ENCODE measurements at regions not wholly inside any gene's neighbourhood (a gene's known extent, or its start where the extent isn't known, plus 50 kb on each side); places are given as distances from the start of the nearest gene placed in this dataset.
"Not testable (repeated sequence)": the region's sequence is repeated elsewhere in the genome, so short reads cannot be mapped to it uniquely, and the experiment has no call there.

DNA sequence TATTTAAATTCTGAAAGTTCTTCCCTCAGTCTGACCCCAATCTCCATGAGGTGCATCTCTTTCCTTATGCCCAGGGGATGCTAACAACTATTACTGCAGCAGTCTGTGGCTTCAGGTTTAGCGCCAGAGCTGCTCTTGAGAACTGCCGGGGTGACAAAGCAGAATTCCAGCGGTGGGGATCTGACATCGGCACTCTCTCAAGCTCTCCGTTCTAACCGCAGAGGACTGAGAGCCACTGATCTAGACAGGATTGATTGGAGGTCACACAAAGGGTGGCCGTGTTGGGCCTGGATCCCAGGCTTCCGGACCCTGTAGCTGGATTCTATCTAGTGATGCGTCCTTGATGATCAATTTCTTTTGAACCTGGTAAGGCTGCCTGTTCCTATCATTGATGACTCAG, 155.6 kb upstream of the TMEM132C start:
- TF ChIP-seq REST (IDR thresholded peaks at IDR 0.05; ENCODE audit: insufficient replicate concordance, low read depth) (no peak), POLR2AphosphoS5 (IDR thresholded peaks at IDR 0.05; ENCODE audit: low read depth) (no peak), GABPA (IDR thresholded peaks at IDR 0.05; ENCODE audit: low read depth) (no peak), SPI1 (IDR thresholded peaks at IDR 0.05; ENCODE audit: borderline replicate concordance, low read depth) (no peak)
- TF ChIP-seq, protein P1, sequence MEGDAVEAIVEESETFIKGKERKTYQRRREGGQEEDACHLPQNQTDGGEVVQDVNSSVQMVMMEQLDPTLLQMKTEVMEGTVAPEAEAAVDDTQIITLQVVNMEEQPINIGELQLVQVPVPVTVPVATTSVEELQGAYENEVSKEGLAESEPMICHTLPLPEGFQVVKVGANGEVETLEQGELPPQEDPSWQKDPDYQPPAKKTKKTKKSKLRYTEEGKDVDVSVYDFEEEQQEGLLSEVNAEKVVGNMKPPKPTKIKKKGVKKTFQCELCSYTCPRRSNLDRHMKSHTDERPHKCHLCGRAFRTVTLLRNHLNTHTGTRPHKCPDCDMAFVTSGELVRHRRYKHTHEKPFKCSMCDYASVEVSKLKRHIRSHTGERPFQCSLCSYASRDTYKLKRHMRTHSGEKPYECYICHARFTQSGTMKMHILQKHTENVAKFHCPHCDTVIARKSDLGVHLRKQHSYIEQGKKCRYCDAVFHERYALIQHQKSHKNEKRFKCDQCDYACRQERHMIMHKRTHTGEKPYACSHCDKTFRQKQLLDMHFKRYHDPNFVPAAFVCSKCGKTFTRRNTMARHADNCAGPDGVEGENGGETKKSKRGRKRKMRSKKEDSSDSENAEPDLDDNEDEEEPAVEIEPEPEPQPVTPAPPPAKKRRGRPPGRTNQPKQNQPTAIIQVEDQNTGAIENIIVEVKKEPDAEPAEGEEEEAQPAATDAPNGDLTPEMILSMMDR (IDR thresholded peaks at IDR 0.05; ENCODE audit: insufficient read depth, low read length), result no peak
- Histone ChIP-seq H3K27ac (replicated peaks) (no peak overlapping the region), H3K27me3 (ENCODE audit: insufficient read depth, poor library complexity, severe bottlenecking) (no peaks in the 10 kb centered on the region), H3K4me3 (replicated peaks; ENCODE audit: insufficient read depth, low read length) (no peak overlapping the region)
- DNase-seq (ENCODE audit: low read depth in 1 of 2, low spot score in 1 of 2), result no peak

DNA sequence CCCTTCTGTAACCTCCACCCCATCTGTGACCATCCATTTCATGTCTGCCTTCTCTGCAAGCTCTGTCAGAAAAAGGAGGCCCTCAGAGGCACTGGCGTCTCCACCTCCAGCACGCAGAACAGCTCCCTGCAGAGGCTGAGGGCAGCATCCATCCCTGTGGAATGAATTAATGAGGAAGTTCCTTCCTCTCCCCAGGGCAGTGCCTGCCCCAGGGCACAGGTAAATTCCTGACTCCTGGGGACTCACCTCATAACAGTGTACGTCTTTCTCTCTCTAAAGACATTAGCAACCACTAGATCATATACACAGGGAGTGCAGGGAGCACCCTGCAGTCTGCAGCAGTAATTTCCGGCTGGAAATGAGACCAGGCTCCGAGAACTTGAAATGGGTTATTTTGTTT, 155.0 kb upstream of the TMEM132C start:
- no peak for DNase-seq (ENCODE audit: low read depth in 1 of 2, low spot score in 1 of 2)
- Histone ChIP-seq H3K4me3 (replicated peaks; ENCODE audit: insufficient read depth, low read length) (no peak overlapping the region), H3K27ac (replicated peaks) (no peak overlapping the region), H3K27me3 (ENCODE audit: insufficient read depth, poor library complexity, severe bottlenecking) (no peaks in the 10 kb centered on the region)
- TF ChIP-seq, protein P1 (IDR thresholded peaks at IDR 0.05; ENCODE audit: insufficient read depth, low read length), result no peak
- TF ChIP-seq GABPA (IDR thresholded peaks at IDR 0.05; ENCODE audit: low read depth), result no peak
- no peak for TF ChIP-seq REST (IDR thresholded peaks at IDR 0.05; ENCODE audit: insufficient replicate concordance, low read depth)
- TF ChIP-seq SPI1 (IDR thresholded peaks at IDR 0.05; ENCODE audit: borderline replicate concordance, low read depth), result no peak
- no peak for TF ChIP-seq POLR2AphosphoS5 (IDR thresholded peaks at IDR 0.05; ENCODE audit: low read depth)

GRCh38 chr12:128113250-128113649, 153.7 kb upstream of the TMEM132C start:
- DNase-seq (ENCODE audit: low read depth in 1 of 2, low spot score in 1 of 2); H3K27ac ChIP-seq (replicated peaks); H3K27me3 ChIP-seq (ENCODE audit: insufficient read depth, poor library complexity, severe bottlenecking); H3K4me3 ChIP-seq (replicated peaks; ENCODE audit: insufficient read depth, low read length): not testable (repeated sequence)

- TF ChIP-seq GABPA (IDR thresholded peaks at IDR 0.05; ENCODE audit: low read depth) (no peak), REST (IDR thresholded peaks at IDR 0.05; ENCODE audit: insufficient replicate concordance, low read depth) (no peak), SPI1 (IDR thresholded peaks at IDR 0.05; ENCODE audit: borderline replicate concordance, low read depth) (peak; percentile 17; the same call in 1 of the 2 replicates), POLR2AphosphoS5 (IDR thresholded peaks at IDR 0.05; ENCODE audit: low read depth) (no peak)
- TF ChIP-seq, protein P1 (IDR thresholded peaks at IDR 0.05; ENCODE audit: insufficient read depth, low read length), result no peak
- no peak for DNase-seq (ENCODE audit: low read depth in 1 of 2, low spot score in 1 of 2)
- no peaks in the 10 kb centered on the region for H3K27me3 ChIP-seq (ENCODE audit: insufficient read depth, poor library complexity, severe bottlenecking)
- H3K4me3 ChIP-seq (replicated peaks; ENCODE audit: insufficient read depth, low read length), result no peak overlapping the region
- H3K27ac ChIP-seq (replicated peaks), result no peak overlapping the region
These were observed 152.5 kb upstream of the TMEM132C start for GRCh38 chr12:128114485-128114884.

Measured in HL-60 (cell line).